ENCODE measurements at regions not wholly inside any gene's neighbourhood (a gene's known extent, or its start where the extent isn't known, plus 50 kb on each side); places are given as distances from the start of the nearest gene placed in this dataset.

GRCh38 chr5:147037515-147038205, 159.1 kb upstream of the PPP2R2B start:
- DNase-seq = no peak

- DNase-seq = no peak
Measured at GRCh38 chr5:147040856-147041255, 162.3 kb upstream of the PPP2R2B start.

GRCh38 chr5:147044572-147045273, 166.2 kb upstream of the PPP2R2B start:
- no peak for DNase-seq

- DNase-seq = no peak
Measured at GRCh38 chr5:147045290-147045689, 166.7 kb upstream of the PPP2R2B start.

GRCh38 chr5:147046281-147046680, 167.7 kb upstream of the PPP2R2B start:
- DNase-seq = no peak

- DNase-seq = no peak
Measured at GRCh38 chr5:147046894-147047293, 168.3 kb upstream of the PPP2R2B start.

- DNase-seq = no peak
Measured at GRCh38 chr5:147049764-147050163, 171.2 kb upstream of the PPP2R2B start.

- no peak for DNase-seq
Measured at GRCh38 chr5:147050172-147050571, 171.6 kb upstream of the PPP2R2B start.

- no peak for DNase-seq
Measured at GRCh38 chr5:147051193-147051592, 172.6 kb upstream of the PPP2R2B start.

- no peak for DNase-seq
Measured at GRCh38 chr5:147052519-147052918, 174.0 kb upstream of the PPP2R2B start.

GRCh38 chr5:147055089-147055826, 176.7 kb upstream of the PPP2R2B start:
- DNase-seq = no peak

GRCh38 chr5:147055850-147056566, 177.5 kb upstream of the PPP2R2B start:
- no peak for DNase-seq

GRCh38 chr5:147057051-147057450, 177.8 kb upstream of the STK32A start:
- no peak for DNase-seq

- DNase-seq = no peak
Measured at GRCh38 chr5:147061431-147061830, 173.4 kb upstream of the STK32A start.

- no peak for DNase-seq
Measured at GRCh38 chr5:147062427-147062826, 172.4 kb upstream of the STK32A start.

GRCh38 chr5:147063943-147064342, 170.9 kb upstream of the STK32A start:
- no peak for DNase-seq

GRCh38 chr5:147065071-147065470, 169.8 kb upstream of the STK32A start:
- DNase-seq = no peak

GRCh38 chr5:147068998-147069397, 165.8 kb upstream of the STK32A start:
- DNase-seq = no peak

GRCh38 chr5:147072622-147073021, 162.2 kb upstream of the STK32A start:
- DNase-seq = no peak

GRCh38 chr5:147073098-147073497, 161.7 kb upstream of the STK32A start:
- no peak for DNase-seq

GRCh38 chr5:147075187-147075586, 159.6 kb upstream of the STK32A start:
- DNase-seq = no peak

- DNase-seq = no peak
Measured at GRCh38 chr5:147080391-147080790, 154.4 kb upstream of the STK32A start.

- DNase-seq = no peak
Measured at GRCh38 chr5:147081311-147081764, 153.5 kb upstream of the STK32A start.
